ENCODE measurements at regions not wholly inside any gene's neighbourhood (a gene's known extent, or its start where the extent isn't known, plus 50 kb on each side); places are given as distances from the start of the nearest gene placed in this dataset.

- TF ChIP-seq POLR2A (IDR thresholded peaks at IDR 0.05) = no peak
- TF ChIP-seq, protein P1, sequence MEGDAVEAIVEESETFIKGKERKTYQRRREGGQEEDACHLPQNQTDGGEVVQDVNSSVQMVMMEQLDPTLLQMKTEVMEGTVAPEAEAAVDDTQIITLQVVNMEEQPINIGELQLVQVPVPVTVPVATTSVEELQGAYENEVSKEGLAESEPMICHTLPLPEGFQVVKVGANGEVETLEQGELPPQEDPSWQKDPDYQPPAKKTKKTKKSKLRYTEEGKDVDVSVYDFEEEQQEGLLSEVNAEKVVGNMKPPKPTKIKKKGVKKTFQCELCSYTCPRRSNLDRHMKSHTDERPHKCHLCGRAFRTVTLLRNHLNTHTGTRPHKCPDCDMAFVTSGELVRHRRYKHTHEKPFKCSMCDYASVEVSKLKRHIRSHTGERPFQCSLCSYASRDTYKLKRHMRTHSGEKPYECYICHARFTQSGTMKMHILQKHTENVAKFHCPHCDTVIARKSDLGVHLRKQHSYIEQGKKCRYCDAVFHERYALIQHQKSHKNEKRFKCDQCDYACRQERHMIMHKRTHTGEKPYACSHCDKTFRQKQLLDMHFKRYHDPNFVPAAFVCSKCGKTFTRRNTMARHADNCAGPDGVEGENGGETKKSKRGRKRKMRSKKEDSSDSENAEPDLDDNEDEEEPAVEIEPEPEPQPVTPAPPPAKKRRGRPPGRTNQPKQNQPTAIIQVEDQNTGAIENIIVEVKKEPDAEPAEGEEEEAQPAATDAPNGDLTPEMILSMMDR (IDR thresholded peaks at IDR 0.05) = no peak
Measured at GRCh38 chr12:114958538-114958937, 274.6 kb upstream of the TBX3 start.
